ENCODE measurements at regions not wholly inside any gene's neighbourhood (a gene's known extent, or its start where the extent isn't known, plus 50 kb on each side); places are given as distances from the start of the nearest gene placed in this dataset.

DNA sequence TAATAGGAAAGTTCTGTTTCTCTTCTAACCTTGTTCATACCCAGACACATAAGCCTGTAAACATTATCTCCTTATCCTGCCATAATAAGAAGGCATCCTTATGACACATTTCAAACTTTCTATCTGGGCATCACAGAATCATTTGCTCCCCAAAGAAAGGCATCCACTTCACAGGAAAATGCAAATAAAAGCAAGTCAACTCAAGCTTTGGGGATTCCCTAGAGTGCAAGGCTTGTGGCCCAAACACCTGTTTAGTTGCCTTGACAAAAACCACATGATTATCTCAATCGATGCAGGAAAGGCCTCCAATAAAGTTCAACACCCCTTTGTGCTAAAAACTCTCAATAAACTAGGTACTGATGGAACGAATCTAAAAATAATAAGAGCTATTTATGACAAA, 195.7 kb upstream of the GALNT5 start:
- CTCF ChIA-PET: interaction anchor here (1.4 to 2.5 kb wide), 2 partner anchors 13 to 26 kb away, joined by 4 to 8 read pairs; no protein-coding TSS in a partner anchor
- DNase-seq (ENCODE audit: extremely low spot score): no peak

DNA sequence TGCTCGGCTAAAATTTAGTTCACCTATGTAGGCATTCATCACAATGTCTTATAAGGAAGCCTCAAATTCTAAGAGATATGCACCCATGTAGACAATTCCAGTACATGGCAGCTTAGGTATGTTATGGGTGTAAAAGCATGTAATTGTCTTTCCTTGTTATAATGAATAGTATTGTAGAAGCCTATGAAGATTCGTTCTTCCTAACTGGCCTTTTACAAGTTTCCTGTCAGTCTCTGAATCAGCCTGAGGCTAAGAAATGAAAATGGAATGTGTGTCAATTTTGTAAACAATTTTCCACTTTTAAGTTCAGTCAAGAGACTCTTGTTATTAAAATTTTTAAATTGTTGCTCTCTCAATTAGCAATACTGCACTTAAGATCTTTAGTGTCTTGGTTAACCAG, 189.9 kb upstream of the GALNT5 start:
- POLR2A ChIA-PET: no interaction called here
- TF ChIP-seq, protein P1, sequence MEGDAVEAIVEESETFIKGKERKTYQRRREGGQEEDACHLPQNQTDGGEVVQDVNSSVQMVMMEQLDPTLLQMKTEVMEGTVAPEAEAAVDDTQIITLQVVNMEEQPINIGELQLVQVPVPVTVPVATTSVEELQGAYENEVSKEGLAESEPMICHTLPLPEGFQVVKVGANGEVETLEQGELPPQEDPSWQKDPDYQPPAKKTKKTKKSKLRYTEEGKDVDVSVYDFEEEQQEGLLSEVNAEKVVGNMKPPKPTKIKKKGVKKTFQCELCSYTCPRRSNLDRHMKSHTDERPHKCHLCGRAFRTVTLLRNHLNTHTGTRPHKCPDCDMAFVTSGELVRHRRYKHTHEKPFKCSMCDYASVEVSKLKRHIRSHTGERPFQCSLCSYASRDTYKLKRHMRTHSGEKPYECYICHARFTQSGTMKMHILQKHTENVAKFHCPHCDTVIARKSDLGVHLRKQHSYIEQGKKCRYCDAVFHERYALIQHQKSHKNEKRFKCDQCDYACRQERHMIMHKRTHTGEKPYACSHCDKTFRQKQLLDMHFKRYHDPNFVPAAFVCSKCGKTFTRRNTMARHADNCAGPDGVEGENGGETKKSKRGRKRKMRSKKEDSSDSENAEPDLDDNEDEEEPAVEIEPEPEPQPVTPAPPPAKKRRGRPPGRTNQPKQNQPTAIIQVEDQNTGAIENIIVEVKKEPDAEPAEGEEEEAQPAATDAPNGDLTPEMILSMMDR (IDR thresholded peaks at IDR 0.05; ENCODE audit: control extremely low read depth, extremely low read depth, low read depth, missing control alignments): no peak
- CTCF ChIA-PET: no interaction called here
- DNase-seq (ENCODE audit: extremely low spot score): no peak

More for the DNA sequence above, 195.7 kb upstream of the GALNT5 start:
- POLR2A ChIA-PET: no interaction called here
- TF ChIP-seq, protein P1 (IDR thresholded peaks at IDR 0.05; ENCODE audit: control extremely low read depth, extremely low read depth, low read depth, missing control alignments): no peak

DNA sequence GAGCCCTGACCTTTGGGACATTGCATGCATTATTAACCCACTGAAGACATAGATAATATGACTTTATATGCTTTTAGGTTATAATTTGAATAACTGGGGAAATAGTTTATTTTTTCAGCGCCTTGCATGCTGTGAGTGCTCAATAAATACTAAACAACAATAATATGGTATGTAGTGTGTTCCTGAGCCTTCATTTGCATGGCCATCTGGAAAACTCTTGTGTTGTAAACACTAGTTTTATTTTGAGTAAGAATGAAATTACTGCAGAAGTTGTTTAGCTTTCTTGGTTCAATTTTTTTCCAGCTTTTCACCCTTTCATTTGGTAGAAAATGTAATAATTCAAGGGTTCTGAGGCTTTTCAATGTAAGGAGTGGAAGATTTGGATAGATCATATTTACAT, 189.3 kb upstream of the GALNT5 start:
- no peak for DNase-seq (ENCODE audit: extremely low spot score)
- POLR2A ChIA-PET: no interaction called here
- CTCF ChIA-PET: no interaction called here
- TF ChIP-seq, protein P1 (IDR thresholded peaks at IDR 0.05; ENCODE audit: control extremely low read depth, extremely low read depth, low read depth, missing control alignments): no peak

DNA sequence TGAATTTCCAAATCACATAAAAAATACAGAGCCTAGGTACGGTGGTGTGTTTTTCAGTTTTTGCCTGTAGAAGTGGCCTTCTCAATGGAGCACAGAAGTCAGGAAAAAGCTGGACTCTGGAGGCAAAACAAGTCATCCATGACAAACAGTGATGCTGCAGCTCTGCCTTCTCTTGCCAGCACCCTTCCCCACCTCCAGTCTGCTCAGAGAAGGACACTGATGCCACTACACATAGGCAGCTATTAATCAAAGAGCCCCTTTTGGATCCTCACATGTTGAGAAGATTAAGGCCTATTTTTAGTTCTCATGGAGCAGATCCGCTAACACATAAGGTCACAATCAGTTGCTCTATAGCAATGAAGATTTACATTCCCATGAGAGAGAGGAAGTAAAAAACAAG, 181.6 kb upstream of the GALNT5 start:
- TF ChIP-seq, protein P1 (IDR thresholded peaks at IDR 0.05; ENCODE audit: control extremely low read depth, extremely low read depth, low read depth, missing control alignments): no peak
- POLR2A ChIA-PET: no interaction called here
- CTCF ChIA-PET: interaction anchor here (1.2 to 1.8 kb wide), 4 partner anchors 11 to 76 kb away, joined by 3 to 6 read pairs (median 3); no protein-coding TSS in a partner anchor
- DNase-seq (ENCODE audit: extremely low spot score): no peak

DNA sequence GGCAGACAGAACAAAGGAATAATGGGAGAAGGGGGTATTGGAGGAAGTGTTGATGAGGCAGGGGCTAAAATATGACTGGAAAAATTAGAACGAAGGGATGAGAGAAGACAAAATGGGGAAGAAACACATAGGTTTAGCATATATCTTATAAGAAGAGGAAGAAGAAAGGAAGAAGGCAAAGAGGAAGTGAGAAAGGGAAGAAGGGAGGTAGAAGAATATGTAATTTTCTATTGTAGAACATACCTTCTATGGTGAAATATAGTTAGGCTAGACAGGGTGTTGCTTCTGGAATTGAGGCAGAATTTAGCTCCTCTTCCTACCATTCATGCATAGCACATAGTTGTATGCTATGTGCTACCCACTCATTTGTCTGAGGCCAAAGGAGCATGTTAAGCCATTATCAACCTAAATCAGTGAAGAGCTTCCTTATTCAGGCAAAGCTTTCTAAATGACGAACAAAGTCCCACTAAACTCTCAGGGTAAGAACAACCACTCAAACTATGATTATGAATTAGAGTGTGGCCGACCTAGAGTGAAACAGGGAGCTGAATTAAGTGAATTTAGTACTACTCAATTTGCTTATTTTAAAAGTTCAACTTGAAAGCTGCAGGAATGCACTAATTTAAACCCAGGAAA, 180.9 kb upstream of the GALNT5 start:
- no peak for DNase-seq (ENCODE audit: extremely low spot score)
- CTCF ChIA-PET: interaction anchor here (1.2 to 1.8 kb wide), 5 partner anchors 10 to 76 kb away, joined by 3 to 6 read pairs (median 3); no protein-coding TSS in a partner anchor
- TF ChIP-seq, protein P1 (IDR thresholded peaks at IDR 0.05; ENCODE audit: control extremely low read depth, extremely low read depth, low read depth, missing control alignments): no peak
- POLR2A ChIA-PET: no interaction called here

DNA sequence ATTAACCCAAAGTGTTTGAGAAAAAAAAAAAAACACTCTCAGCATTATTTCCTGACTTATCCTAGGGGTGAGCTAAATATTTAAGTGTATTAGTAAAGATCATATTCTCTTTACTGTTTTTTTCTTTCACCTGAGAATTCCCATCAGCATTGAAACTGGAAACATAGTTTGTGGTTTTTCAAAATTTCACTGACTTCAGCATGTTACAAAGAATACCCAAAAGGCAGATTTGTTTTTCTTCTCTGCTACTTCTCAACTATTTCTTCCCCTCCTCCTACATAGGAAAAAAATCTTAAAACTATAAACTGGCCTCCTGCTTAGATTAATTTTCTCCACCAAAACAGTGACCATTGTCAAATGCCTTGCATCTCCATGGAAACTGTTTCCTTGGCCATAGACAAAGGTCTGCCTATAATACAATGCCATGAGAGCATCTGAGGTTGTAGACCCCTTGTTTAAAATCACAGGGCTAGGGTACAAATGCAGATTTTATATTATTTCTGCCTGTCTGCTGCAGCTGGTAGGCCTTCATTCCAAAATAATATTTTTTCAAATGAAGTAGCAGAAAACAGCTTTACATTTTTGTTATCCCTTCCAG, 179.7 kb upstream of the GALNT5 start:
- CTCF ChIA-PET: interaction anchor here (1.4 to 1.8 kb wide), 2 partner anchors 9 to 24 kb away, joined by 4 to 6 read pairs; no protein-coding TSS in a partner anchor
- TF ChIP-seq, protein P1 (IDR thresholded peaks at IDR 0.05; ENCODE audit: control extremely low read depth, extremely low read depth, low read depth, missing control alignments): no peak
- no peak for DNase-seq (ENCODE audit: extremely low spot score)
- POLR2A ChIA-PET: no interaction called here
